ENCODE measurements at regions not wholly inside any gene's neighbourhood (a gene's known extent, or its start where the extent isn't known, plus 50 kb on each side); places are given as distances from the start of the nearest gene placed in this dataset.

DNA sequence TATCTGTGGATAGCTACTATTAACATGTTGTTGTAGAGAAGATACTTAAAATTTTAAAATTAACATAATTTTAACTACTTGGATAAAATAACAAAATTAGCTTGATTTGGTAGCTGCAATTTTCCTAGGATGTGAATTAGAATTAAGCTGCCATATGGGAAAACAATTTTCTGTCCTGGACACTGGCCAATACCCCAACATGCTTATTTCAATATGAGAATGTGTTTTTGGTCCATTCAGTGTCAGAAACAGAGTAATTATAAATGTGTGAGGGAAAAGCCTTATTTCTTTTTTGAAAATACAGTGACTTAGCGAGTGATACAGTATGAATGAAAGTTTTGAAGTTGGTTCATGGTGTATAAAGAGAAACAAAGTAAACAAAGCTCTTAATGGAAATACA lies 948.3 kb upstream of the GYPC start:
- no peak overlapping the region for H3K4me3 Mint-ChIP-seq

GRCh38 chr2:125710561-125710960 lies 945.4 kb upstream of the GYPC start:
- no peak overlapping the region for H3K27ac Mint-ChIP-seq
- H3K4me1 ChIP-seq (ENCODE audit: control insufficient read depth in 1 of 2, insufficient read depth in 2 of 2, low read length in 2 of 2): no peaks in the 10 kb centered on the region
- no peaks in the 10 kb centered on the region for H3K36me3 ChIP-seq (replicated peaks in 1 of 2; ENCODE audit: control insufficient read depth in 1 of 2, insufficient read depth in 2 of 2, low read length in 2 of 2)
- no peaks in the 10 kb centered on the region for H3K27me3 ChIP-seq (ENCODE audit: control insufficient read depth in 2 of 2, insufficient read depth in 2 of 2, low read length in 2 of 2)
- H3K4me2 ChIP-seq (replicated peaks; ENCODE audit: extremely low read depth, low read length, poor library complexity, severe bottlenecking): no peak overlapping the region
- no peak overlapping the region for H3K9ac ChIP-seq (ENCODE audit: insufficient read depth, low read length, poor library complexity, severe bottlenecking)
- TF ChIP-seq, protein P1, sequence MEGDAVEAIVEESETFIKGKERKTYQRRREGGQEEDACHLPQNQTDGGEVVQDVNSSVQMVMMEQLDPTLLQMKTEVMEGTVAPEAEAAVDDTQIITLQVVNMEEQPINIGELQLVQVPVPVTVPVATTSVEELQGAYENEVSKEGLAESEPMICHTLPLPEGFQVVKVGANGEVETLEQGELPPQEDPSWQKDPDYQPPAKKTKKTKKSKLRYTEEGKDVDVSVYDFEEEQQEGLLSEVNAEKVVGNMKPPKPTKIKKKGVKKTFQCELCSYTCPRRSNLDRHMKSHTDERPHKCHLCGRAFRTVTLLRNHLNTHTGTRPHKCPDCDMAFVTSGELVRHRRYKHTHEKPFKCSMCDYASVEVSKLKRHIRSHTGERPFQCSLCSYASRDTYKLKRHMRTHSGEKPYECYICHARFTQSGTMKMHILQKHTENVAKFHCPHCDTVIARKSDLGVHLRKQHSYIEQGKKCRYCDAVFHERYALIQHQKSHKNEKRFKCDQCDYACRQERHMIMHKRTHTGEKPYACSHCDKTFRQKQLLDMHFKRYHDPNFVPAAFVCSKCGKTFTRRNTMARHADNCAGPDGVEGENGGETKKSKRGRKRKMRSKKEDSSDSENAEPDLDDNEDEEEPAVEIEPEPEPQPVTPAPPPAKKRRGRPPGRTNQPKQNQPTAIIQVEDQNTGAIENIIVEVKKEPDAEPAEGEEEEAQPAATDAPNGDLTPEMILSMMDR (IDR thresholded peaks at IDR 0.05): no peak
- H3K79me2 ChIP-seq (ENCODE audit: insufficient read depth, low read length): no peaks in the 10 kb centered on the region
- 47% methylated on average over 3 of the region's 6 CpGs for WGBS (ENCODE audit: insufficient coverage)
- no peaks in the 10 kb centered on the region for H4K20me1 ChIP-seq (ENCODE audit: insufficient read depth, low read length)
- no peak overlapping the region for H3K27ac ChIP-seq (ENCODE audit: low read depth in 1 of 2, low read length in 2 of 2)
- H3K36me3 Mint-ChIP-seq: no peaks in the 10 kb centered on the region
- no peaks in the 10 kb centered on the region for H3K27me3 Mint-ChIP-seq (ENCODE audit: low read depth in 3 of 3)
- H3K4me3 ChIP-seq (replicated peaks in 1 of 3; ENCODE audit: low read depth in 2 of 3, low read length in 3 of 3): no peak overlapping the region
- H3K9me3 Mint-ChIP-seq: peaks cover 0 to 5% (median 2%) of the 10 kb centered on the region in 7 donors
- DNase-seq: no peak
- H3K9me3 ChIP-seq (replicated peaks in 1 of 2; ENCODE audit: control insufficient read depth in 1 of 2, insufficient read depth in 1 of 2, low read length in 2 of 2): peaks cover 0 to 4% of the 10 kb centered on the region in 2 donors
- H3K4me3 Mint-ChIP-seq: no peak overlapping the region
- no peaks in the 10 kb centered on the region for H3K4me1 Mint-ChIP-seq
- no peak overlapping the region for H2AFZ ChIP-seq (ENCODE audit: insufficient read depth, low read depth, low read length, poor library complexity, severe bottlenecking)
- intact Hi-C loops (cut with micrococcal nuclease): no loop called here

More for the DNA sequence above, 948.3 kb upstream of the GYPC start:
- Histone ChIP-seq H3K9ac (ENCODE audit: insufficient read depth, low read length, poor library complexity, severe bottlenecking) (no peak overlapping the region), H4K20me1 (ENCODE audit: insufficient read depth, low read length) (no peaks in the 10 kb centered on the region), H3K27ac (ENCODE audit: low read depth in 1 of 2, low read length in 2 of 2) (no peak overlapping the region), H3K27me3 (ENCODE audit: control insufficient read depth in 2 of 2, insufficient read depth in 2 of 2, low read length in 2 of 2) (no peaks in the 10 kb centered on the region), H3K9me3 (replicated peaks in 1 of 2; ENCODE audit: control insufficient read depth in 1 of 2, insufficient read depth in 1 of 2, low read length in 2 of 2) (peaks cover 0 to 4% of the 10 kb centered on the region in 2 donors), H3K36me3 (replicated peaks in 1 of 2; ENCODE audit: control insufficient read depth in 1 of 2, insufficient read depth in 2 of 2, low read length in 2 of 2) (no peaks in the 10 kb centered on the region), H2AFZ (ENCODE audit: insufficient read depth, low read depth, low read length, poor library complexity, severe bottlenecking) (no peak overlapping the region), H3K4me3 (replicated peaks in 1 of 3; ENCODE audit: low read depth in 2 of 3, low read length in 3 of 3) (no peak overlapping the region), H3K4me1 (ENCODE audit: control insufficient read depth in 1 of 2, insufficient read depth in 2 of 2, low read length in 2 of 2) (no peaks in the 10 kb centered on the region), H3K79me2 (ENCODE audit: insufficient read depth, low read length) (no peaks in the 10 kb centered on the region), H3K4me2 (replicated peaks; ENCODE audit: extremely low read depth, low read length, poor library complexity, severe bottlenecking) (no peak overlapping the region)
- intact Hi-C loops (cut with micrococcal nuclease): no loop called here
- Mint-ChIP-seq H3K27me3 (ENCODE audit: low read depth in 3 of 3) (no peaks in the 10 kb centered on the region), H3K36me3 (no peaks in the 10 kb centered on the region), H3K27ac (no peak overlapping the region), H3K9me3 (peaks cover 0 to 4% (median 1%) of the 10 kb centered on the region in 7 donors), H3K4me1 (no peaks in the 10 kb centered on the region)
- DNase-seq: no peak
- TF ChIP-seq, protein P1 (IDR thresholded peaks at IDR 0.05): no peak
- WGBS (ENCODE audit: insufficient coverage): no CpG with 5 or more reads among the region's 1 CpG
